IgD-negative memory B cell (primary cell): ENCODE measurements at regions not wholly inside any gene's neighbourhood (a gene's known extent, or its start where the extent isn't known, plus 50 kb on each side); places are given as distances from the start of the nearest gene placed in this dataset.

Source experiments
- H3K27ac Mint-ChIP-seq, 3 donors: one replicate each; pipeline ENCODE4 v1.8.0; 2020 to 2022; ENCODE audit warnings: mild to moderate bottlenecking in 3 of 3, mixed read lengths in 3 of 3, moderate library complexity in 1 of 3
- H3K27me3 Mint-ChIP-seq: one replicate; pipeline ENCODE4 v1.8.0; 2021; ENCODE audit warnings: mixed read lengths
- H3K36me3 Mint-ChIP-seq: one replicate; pipeline ENCODE4 v1.8.0; 2020; ENCODE audit warnings: mild to moderate bottlenecking, mixed read lengths
- H3K4me1 Mint-ChIP-seq, 3 donors: one replicate each; pipeline ENCODE4 v1.8.0; 2020 to 2022; ENCODE audit warnings: mixed read lengths in 3 of 3, mild to moderate bottlenecking in 1 of 3
- H3K4me3 Mint-ChIP-seq, 4 donors: one replicate each; pipeline ENCODE4 v1.8.0; 2020 to 2022; ENCODE audit warnings: mild to moderate bottlenecking in 4 of 4, mixed read lengths in 4 of 4, moderate library complexity in 3 of 4
- H3K9me3 Mint-ChIP-seq, 3 donors: one replicate each; pipeline ENCODE4 v1.8.0; 2020 to 2021; ENCODE audit warnings: mixed read lengths in 3 of 3, mild to moderate bottlenecking in 1 of 3

DNA sequence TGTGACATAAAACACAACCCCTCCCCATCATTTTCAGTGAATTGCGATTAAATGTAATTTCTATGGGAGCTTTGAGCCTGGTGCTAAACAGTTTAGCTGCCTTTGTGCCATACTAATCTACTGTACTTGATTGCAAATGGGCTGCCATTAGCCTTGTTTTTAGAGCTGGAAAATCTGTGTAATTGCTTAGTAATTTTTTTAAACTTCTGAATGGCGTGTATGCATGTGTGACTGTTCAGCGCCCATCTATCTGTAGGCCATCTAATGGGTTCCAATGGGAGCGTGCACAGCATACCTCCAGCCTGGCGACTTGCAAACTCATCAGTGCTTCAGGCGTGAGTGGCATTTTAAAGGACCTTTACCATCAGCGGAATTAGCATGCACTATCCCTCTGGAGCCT lies 142.7 kb upstream of the KIRREL3 start:
- no peaks in the 10 kb centered on the region for H3K27me3 Mint-ChIP-seq
- peaks cover 0 to 2% (median 0%) of the 10 kb centered on the region in 3 donors for H3K9me3 Mint-ChIP-seq
- H3K36me3 Mint-ChIP-seq = no peaks in the 10 kb centered on the region
- no peaks in the 10 kb centered on the region for H3K4me1 Mint-ChIP-seq
- H3K4me3 Mint-ChIP-seq = no peak overlapping the region
- H3K27ac Mint-ChIP-seq = no peak overlapping the region

DNA sequence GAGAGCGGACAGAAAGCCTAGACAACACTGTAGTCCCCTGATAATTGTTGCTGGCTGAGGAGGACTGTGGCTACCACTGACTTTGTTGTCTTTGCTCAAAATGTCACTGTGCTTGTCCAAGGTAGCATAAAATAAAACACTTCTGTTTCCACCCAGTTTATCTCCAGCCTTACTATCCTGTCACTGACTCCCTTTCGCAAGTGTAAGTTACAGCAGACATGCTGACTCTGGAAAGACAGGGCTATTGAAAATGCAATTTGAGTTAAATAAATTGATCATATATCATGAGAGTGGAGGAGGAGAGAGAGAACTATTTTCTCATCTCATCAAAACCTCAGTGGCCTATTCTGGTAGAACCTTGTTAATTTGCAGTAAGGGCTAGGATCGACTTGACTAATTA lies 138.0 kb upstream of the KIRREL3 start:
- H3K27ac Mint-ChIP-seq = no peak overlapping the region
- no peak overlapping the region for H3K4me3 Mint-ChIP-seq
- H3K4me1 Mint-ChIP-seq = no peaks in the 10 kb centered on the region
- H3K36me3 Mint-ChIP-seq = no peaks in the 10 kb centered on the region
- H3K27me3 Mint-ChIP-seq = no peaks in the 10 kb centered on the region
- peaks cover 0 to 4% (median 3%) of the 10 kb centered on the region in 3 donors for H3K9me3 Mint-ChIP-seq

DNA sequence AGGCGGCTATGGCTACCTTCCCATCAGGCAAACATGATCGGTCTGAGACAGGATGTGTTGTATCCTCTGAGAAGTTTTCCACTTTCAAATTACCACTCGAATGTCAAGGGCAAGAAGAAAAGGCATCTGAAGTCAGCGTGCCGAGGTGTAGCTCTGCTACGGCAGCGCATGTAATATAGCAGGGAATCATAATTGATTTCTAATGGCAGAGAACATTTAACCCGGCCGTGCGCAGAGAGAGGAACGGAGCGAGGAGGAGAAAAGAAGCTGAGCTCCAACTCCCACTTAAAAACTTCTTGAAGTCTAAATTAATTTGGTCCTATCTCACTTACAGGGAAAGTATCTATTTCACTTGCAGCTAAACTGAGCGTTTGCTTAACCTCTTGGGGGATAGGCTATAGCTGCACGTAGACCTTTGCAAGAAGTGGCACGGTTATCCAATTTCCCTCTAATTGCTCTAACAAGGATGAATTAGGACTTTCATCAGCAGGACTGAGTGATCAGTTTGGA lies 137.3 kb upstream of the KIRREL3 start:
- Mint-ChIP-seq H3K4me1 (no peaks in the 10 kb centered on the region), H3K4me3 (no peak overlapping the region), H3K27ac (no peak overlapping the region), H3K27me3 (peaks cover 2% of the 10 kb centered on the region), H3K36me3 (no peaks in the 10 kb centered on the region), H3K9me3 (peaks cover 0 to 4% (median 3%) of the 10 kb centered on the region in 3 donors)

DNA sequence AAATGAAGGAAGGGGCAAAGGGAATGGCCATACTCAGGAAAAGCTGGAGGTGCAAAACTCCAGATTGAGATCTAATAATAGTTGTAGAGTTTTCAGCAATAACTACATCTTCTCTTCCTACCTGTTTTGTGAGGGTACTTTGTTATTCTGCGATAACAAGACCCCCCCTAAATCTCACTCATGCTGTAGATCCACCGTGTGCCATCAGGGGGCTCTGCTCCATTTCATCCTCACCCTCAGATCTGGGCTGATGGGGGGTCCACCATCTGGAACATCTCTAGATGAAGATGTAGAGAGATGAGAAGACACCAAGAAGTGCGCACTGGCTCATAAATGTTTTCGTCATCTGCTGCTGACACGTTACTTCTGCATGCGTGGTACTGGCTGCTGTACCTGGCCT lies 135.9 kb upstream of the KIRREL3 start:
- Mint-ChIP-seq H3K4me1 (no peaks in the 10 kb centered on the region), H3K27ac (no peak overlapping the region), H3K27me3 (peaks cover 2% of the 10 kb centered on the region), H3K9me3 (peaks cover 0 to 4% (median 2%) of the 10 kb centered on the region in 3 donors), H3K4me3 (no peak overlapping the region), H3K36me3 (no peaks in the 10 kb centered on the region)

GRCh38 chr11:127135256-127135655 lies 134.7 kb upstream of the KIRREL3 start:
- H3K4me3 Mint-ChIP-seq = no peak overlapping the region
- no peak overlapping the region for H3K27ac Mint-ChIP-seq
- H3K4me1 Mint-ChIP-seq = no peaks in the 10 kb centered on the region
- H3K9me3 Mint-ChIP-seq = peaks cover 0 to 4% (median 2%) of the 10 kb centered on the region in 3 donors
- H3K36me3 Mint-ChIP-seq = peaks cover 1% of the 10 kb centered on the region
- H3K27me3 Mint-ChIP-seq = peaks cover 2% of the 10 kb centered on the region

GRCh38 chr11:127133061-127133460 lies 132.5 kb upstream of the KIRREL3 start:
- peaks cover 2% of the 10 kb centered on the region for H3K27me3 Mint-ChIP-seq
- H3K27ac Mint-ChIP-seq = no peak overlapping the region
- peaks cover 0 to 4% (median 2%) of the 10 kb centered on the region in 3 donors for H3K9me3 Mint-ChIP-seq
- no peak overlapping the region for H3K4me3 Mint-ChIP-seq
- H3K4me1 Mint-ChIP-seq = no peaks in the 10 kb centered on the region
- H3K36me3 Mint-ChIP-seq = peaks cover 2% of the 10 kb centered on the region

DNA sequence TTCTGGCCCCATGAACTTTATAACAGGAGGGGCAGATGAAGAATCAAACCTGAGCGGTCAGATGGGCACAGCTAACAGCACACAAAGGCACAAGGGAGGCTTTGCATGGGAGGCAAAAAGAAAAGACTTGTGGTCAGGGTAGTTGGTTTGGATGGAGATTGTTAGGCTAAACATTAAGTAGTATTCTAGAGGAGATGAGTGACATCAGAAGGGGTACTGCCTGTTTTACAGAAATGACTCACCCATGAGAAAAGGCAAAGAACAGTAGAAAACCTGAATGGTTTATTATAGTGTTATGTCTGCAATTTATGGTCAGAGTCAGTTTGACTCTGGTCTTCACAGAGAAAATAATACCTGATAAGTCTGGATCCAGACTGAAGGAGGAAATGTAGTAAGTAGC lies 129.8 kb upstream of the KIRREL3 start:
- H3K36me3 Mint-ChIP-seq = peaks cover 2% of the 10 kb centered on the region
- no peak overlapping the region for H3K27ac Mint-ChIP-seq
- H3K27me3 Mint-ChIP-seq = peaks cover 2% of the 10 kb centered on the region
- peaks cover 0 to 5% (median 0%) of the 10 kb centered on the region in 3 donors for H3K9me3 Mint-ChIP-seq
- no peaks in the 10 kb centered on the region for H3K4me1 Mint-ChIP-seq
- H3K4me3 Mint-ChIP-seq = no peak overlapping the region

DNA sequence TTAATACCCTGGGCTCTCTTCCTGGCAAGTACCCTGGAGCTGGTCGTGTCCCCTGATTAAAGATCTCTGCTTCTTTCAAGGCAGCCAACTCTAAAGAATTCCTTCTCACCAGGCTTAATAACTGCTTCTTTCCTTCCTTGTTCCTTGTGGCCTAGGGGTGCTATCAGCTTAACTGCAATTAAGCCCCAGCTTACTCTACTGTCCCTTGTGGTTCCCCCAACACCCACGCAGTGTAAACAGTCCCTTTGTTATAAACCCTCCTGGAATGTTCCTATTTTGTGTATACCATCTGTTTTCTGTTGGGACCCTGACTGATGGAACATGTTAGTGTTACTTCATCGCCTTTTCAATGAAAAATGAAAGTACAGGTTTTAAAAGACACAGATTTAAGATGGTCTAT lies 126.4 kb upstream of the KIRREL3 start:
- Mint-ChIP-seq H3K9me3 (peaks cover 0 to 2% (median 0%) of the 10 kb centered on the region in 3 donors), H3K4me1 (no peaks in the 10 kb centered on the region), H3K36me3 (peaks cover 2% of the 10 kb centered on the region), H3K4me3 (no peak overlapping the region), H3K27ac (no peak overlapping the region), H3K27me3 (no peaks in the 10 kb centered on the region)

DNA sequence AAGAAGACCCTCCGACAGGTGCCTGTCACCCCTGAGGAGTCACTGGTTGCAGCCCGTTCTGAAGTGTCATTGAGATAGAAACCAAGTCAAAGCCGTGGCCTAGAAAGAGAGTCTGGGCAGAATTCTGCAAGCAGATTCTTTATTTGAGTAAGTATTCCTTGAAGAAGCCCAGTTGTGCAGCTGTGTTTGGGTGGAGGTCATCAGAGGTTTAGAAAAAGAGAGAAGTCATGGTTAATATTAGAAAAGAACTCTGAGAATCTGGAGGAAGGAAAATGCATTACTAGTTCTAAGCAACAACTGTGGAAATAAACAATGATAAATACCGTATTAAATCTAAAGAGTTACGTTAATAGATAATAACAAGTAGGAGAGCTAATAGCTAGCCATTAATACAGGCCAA lies 118.8 kb upstream of the KIRREL3 start:
- H3K27me3 Mint-ChIP-seq = no peaks in the 10 kb centered on the region
- no peak overlapping the region for H3K27ac Mint-ChIP-seq
- no peaks in the 10 kb centered on the region for H3K9me3 Mint-ChIP-seq
- H3K4me1 Mint-ChIP-seq = peaks cover 0 to 1% (median 0%) of the 10 kb centered on the region in 3 donors
- H3K4me3 Mint-ChIP-seq = no peak overlapping the region
- no peaks in the 10 kb centered on the region for H3K36me3 Mint-ChIP-seq

- Mint-ChIP-seq H3K4me3 (no peak overlapping the region), H3K36me3 (no peaks in the 10 kb centered on the region), H3K27me3 (no peaks in the 10 kb centered on the region), H3K27ac (no peak overlapping the region), H3K9me3 (peaks cover 0 to 1% (median 0%) of the 10 kb centered on the region in 3 donors), H3K4me1 (peaks cover 0 to 1% (median 0%) of the 10 kb centered on the region in 3 donors)
Measured at GRCh38 chr11:127118811-127119210, 118.2 kb upstream of the KIRREL3 start.

DNA sequence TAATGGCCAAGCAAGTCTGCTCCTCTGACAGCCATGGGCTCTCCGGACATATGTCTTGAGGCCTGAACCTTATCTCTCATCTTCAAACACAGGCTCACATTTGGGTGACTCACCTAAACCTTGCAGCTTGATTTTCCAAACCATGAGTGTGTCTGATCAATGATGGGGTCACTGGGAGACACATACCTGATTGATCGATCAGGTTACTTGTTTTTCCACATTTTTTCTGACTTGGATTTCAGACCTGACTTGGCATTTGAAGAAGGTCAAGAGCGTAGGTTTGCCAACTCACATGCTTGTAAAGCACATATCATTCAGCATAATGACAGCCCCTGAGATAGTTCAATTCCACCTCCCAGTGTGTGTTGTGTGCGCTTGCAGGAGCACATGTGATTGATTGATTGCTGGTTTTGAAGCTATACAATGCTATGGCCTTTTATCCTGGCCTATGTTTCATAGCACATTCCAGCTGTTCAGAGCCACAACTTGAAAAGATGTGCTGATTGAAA lies 116.7 kb upstream of the KIRREL3 start:
- no peak overlapping the region for H3K27ac Mint-ChIP-seq
- H3K4me3 Mint-ChIP-seq = no peak overlapping the region
- H3K9me3 Mint-ChIP-seq = peaks cover 0 to 1% (median 0%) of the 10 kb centered on the region in 3 donors
- H3K27me3 Mint-ChIP-seq = no peaks in the 10 kb centered on the region
- no peaks in the 10 kb centered on the region for H3K36me3 Mint-ChIP-seq
- H3K4me1 Mint-ChIP-seq = peaks cover 0 to 1% (median 0%) of the 10 kb centered on the region in 3 donors

DNA sequence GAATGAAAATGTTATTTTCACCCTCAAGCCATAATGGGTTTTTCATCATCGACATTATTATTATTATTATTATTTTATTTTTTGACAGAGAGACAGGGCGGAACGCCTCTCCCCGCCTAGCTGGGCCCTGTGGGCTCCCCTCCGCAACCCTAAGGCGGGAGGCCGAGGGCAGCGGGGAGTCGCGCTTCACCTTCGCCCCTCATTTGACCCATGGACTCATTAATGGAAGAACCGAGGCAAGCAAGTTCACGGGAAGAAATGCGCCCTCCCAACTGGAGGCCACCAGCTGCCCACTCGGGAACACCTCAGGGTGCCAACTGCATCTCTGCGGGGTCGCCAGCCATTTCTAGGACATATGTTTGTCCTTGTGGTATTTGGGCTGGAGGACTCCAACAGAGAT lies 115.3 kb upstream of the KIRREL3 start:
- H3K9me3 Mint-ChIP-seq = peaks cover 0 to 1% (median 0%) of the 10 kb centered on the region in 3 donors
- H3K4me1 Mint-ChIP-seq = no peaks in the 10 kb centered on the region
- H3K4me3 Mint-ChIP-seq = no peak overlapping the region
- H3K27ac Mint-ChIP-seq = no peak overlapping the region
- no peaks in the 10 kb centered on the region for H3K27me3 Mint-ChIP-seq
- no peaks in the 10 kb centered on the region for H3K36me3 Mint-ChIP-seq

GRCh38 chr11:127114035-127114434 lies 113.5 kb upstream of the KIRREL3 start:
- no peaks in the 10 kb centered on the region for H3K27me3 Mint-ChIP-seq
- no peaks in the 10 kb centered on the region for H3K4me1 Mint-ChIP-seq
- no peak overlapping the region for H3K4me3 Mint-ChIP-seq
- H3K36me3 Mint-ChIP-seq = no peaks in the 10 kb centered on the region
- H3K27ac Mint-ChIP-seq = no peak overlapping the region
- peaks cover 0 to 1% (median 0%) of the 10 kb centered on the region in 3 donors for H3K9me3 Mint-ChIP-seq

GRCh38 chr11:127110542-127110941 lies 110.0 kb upstream of the KIRREL3 start:
- Mint-ChIP-seq H3K4me1 (no peaks in the 10 kb centered on the region), H3K9me3 (peaks cover 0 to 1% (median 0%) of the 10 kb centered on the region in 3 donors), H3K4me3 (no peak overlapping the region), H3K27ac (no peak overlapping the region), H3K27me3 (no peaks in the 10 kb centered on the region), H3K36me3 (no peaks in the 10 kb centered on the region)

- Mint-ChIP-seq H3K36me3 (no peaks in the 10 kb centered on the region), H3K4me1 (no peaks in the 10 kb centered on the region), H3K27me3 (no peaks in the 10 kb centered on the region), H3K9me3 (peaks cover 0 to 1% (median 0%) of the 10 kb centered on the region in 3 donors), H3K4me3 (no peak overlapping the region), H3K27ac (no peak overlapping the region)
Measured at GRCh38 chr11:127109796-127110480, 109.4 kb upstream of the KIRREL3 start.

- H3K27ac Mint-ChIP-seq = no peak overlapping the region
- no peaks in the 10 kb centered on the region for H3K4me1 Mint-ChIP-seq
- no peak overlapping the region for H3K4me3 Mint-ChIP-seq
- no peaks in the 10 kb centered on the region for H3K27me3 Mint-ChIP-seq
- H3K36me3 Mint-ChIP-seq = no peaks in the 10 kb centered on the region
- H3K9me3 Mint-ChIP-seq = no peaks in the 10 kb centered on the region
Measured at GRCh38 chr11:127108838-127109237, 108.3 kb upstream of the KIRREL3 start.
